B cell (primary cell): ENCODE measurements at regions not wholly inside any gene's neighbourhood (a gene's known extent, or its start where the extent isn't known, plus 50 kb on each side); places are given as distances from the start of the nearest gene placed in this dataset.

Experiments
- ATAC-seq: fragments of 200-7000 bp; cut with Tn5 transposase; one replicate; pipeline ENCODE4 v1.10.0; 2021; ENCODE audit warnings: low read depth, mild to moderate bottlenecking, moderate number of reproducible peaks, moderate library complexity
- CTCF ChIA-PET: fragments of 350-600 bp; sonication (Branson Sonifier 250); formaldehyde crosslinking; loops from one replicate; lab custom pipeline; 2021; ENCODE audit warnings: antibody characterized with exemption, inconsistent platforms; lab: Charles Lee
- POLR2A ChIA-PET: fragments of 350-600 bp; sonication (Branson Sonifier 250); formaldehyde crosslinking; loops from one replicate; lab custom pipeline; 2021; ENCODE audit warnings: antibody characterized with exemption; lab: Charles Lee
- DNase-seq: peaks from one replicate; pipeline ENCODE4 v3.0.0; 2013
- H2AFZ ChIP-seq: 2 replicates; pipeline ENCODE4 v1.6.1; 2012; ENCODE audit warnings: mild to moderate bottlenecking, low read depth, low read length; ENCODE audit not compliant: insufficient read depth, poor library complexity, severe bottlenecking
- H3K27ac ChIP-seq, 2 donors: 1 replicate in 1 of 2; 2 replicates in 1 of 2; pipeline ENCODE4 v1.5.1; 2012 to 2013; ENCODE audit warnings: low read length in 2 of 2, mild to moderate bottlenecking in 2 of 2, moderate library complexity in 1 of 2
- H3K27me3 ChIP-seq, 4 experiments: fragments of 200-600 bp in 1 of 4; sonication (generic) in 1 of 4; replicated peaks in 1 of 4; 1 replicate in 2 of 4; 2 replicates in 2 of 4; pipeline versions ENCODE4 v1.6.1 to v1.7.0; 2013 to 2016; ENCODE audit warnings: low read length in 3 of 4, mild to moderate bottlenecking in 2 of 4, mixed read lengths in 1 of 4, moderate library complexity in 1 of 4; ENCODE audit not compliant: insufficient read depth in 4 of 4, control insufficient read depth in 3 of 4; ENCODE audit errors: control extremely low read depth in 1 of 4
- H3K36me3 ChIP-seq, 2 experiments: replicated peaks in 1 of 2; 1 replicate in 1 of 2; 2 replicates in 1 of 2; pipeline versions ENCODE4 v1.6.1 to v1.7.1; 2013; ENCODE audit warnings: low read length in 1 of 2; ENCODE audit not compliant: insufficient read depth in 2 of 2, control insufficient read depth in 1 of 2; ENCODE audit errors: control extremely low read depth in 1 of 2, extremely low read depth in 1 of 2
- H3K4me1 ChIP-seq, 2 donors: fragments of 200-600 bp in 1 of 2; sonication (generic) in 1 of 2; 1 replicate in 1 of 2; 2 replicates in 1 of 2; pipeline versions ENCODE4 v1.5.1 to v1.6.1; 2013 to 2017; ENCODE audit warnings: low read length in 2 of 2; ENCODE audit not compliant: control insufficient read depth in 2 of 2, insufficient read depth in 2 of 2
- H3K4me2 ChIP-seq: replicated peaks from 2 replicates; pipeline ENCODE3; 2012; ENCODE audit warnings: mild to moderate bottlenecking, low read depth, low read length; ENCODE audit not compliant: poor library complexity, severe bottlenecking
- H3K4me3 ChIP-seq, 5 experiments: fragments of 200-600 bp in 1 of 5; sonication (generic) in 1 of 5; 1 replicate in 3 of 5; 2 replicates in 2 of 5; pipeline versions ENCODE4 v1.5.1 to v1.7.0; 2011 to 2016; ENCODE audit warnings: low read length in 4 of 5, mild to moderate bottlenecking in 4 of 5, low read depth in 2 of 5, control low read depth in 1 of 5, moderate library complexity in 1 of 5; ENCODE audit not compliant: insufficient read depth in 1 of 5; ENCODE audit errors: control extremely low read depth in 1 of 5, extremely low read depth in 1 of 5
- H3K79me2 ChIP-seq: fragments of 200-600 bp; sonication (generic); one replicate; pipeline ENCODE4 v1.6.0; 2016; ENCODE audit warnings: low read length; ENCODE audit not compliant: control insufficient read depth, insufficient read depth
- H3K9ac ChIP-seq: fragments of 200-600 bp; sonication (generic); 2 replicates; pipeline ENCODE4 v1.6.1; 2017; ENCODE audit warnings: mild to moderate bottlenecking, low read length, moderate library complexity
- H3K9me3 ChIP-seq, 3 donors: one replicate each; pipeline versions ENCODE4 v1.6.1 to v1.7.1; 2013; ENCODE audit warnings: low read length in 2 of 3; ENCODE audit not compliant: control insufficient read depth in 2 of 3, insufficient read depth in 1 of 3; ENCODE audit errors: control extremely low read depth in 1 of 3
- H4K20me1 ChIP-seq: 2 replicates; pipeline ENCODE4 v1.6.0; 2012; ENCODE audit warnings: mild to moderate bottlenecking, low read length; ENCODE audit not compliant: insufficient read depth, control insufficient read depth, poor library complexity, severe bottlenecking
- H3K27ac Mint-ChIP-seq: one replicate; pipeline ENCODE4 v1.8.0; 2021; ENCODE audit warnings: mixed read lengths
- H3K27me3 Mint-ChIP-seq: one replicate; pipeline ENCODE4 v1.8.0; 2021; ENCODE audit warnings: mixed read lengths
- H3K4me1 Mint-ChIP-seq: one replicate; pipeline ENCODE4 v1.8.0; 2021; ENCODE audit warnings: mixed read lengths
- H3K4me3 Mint-ChIP-seq: one replicate; pipeline ENCODE4 v1.8.0; 2021; ENCODE audit warnings: mixed read lengths
- H3K9me3 Mint-ChIP-seq: one replicate; pipeline ENCODE4 v1.8.0; 2022; ENCODE audit warnings: mixed read lengths; ENCODE audit not compliant: insufficient read depth
- CTCF ChIP-seq: fragments of 200-600 bp; IDR thresholded peaks from one replicate; pipeline ENCODE4 v1.8.0; 2022; ENCODE audit warnings: antibody characterized with exemption, mild to moderate bottlenecking
- EZH2 ChIP-seq: IDR thresholded peaks from 2 replicates; pipeline ENCODE4 v1.6.1; 2012; ENCODE audit warnings: borderline replicate concordance, low read depth, mild to moderate bottlenecking, moderate library complexity, low read length; ENCODE audit not compliant: insufficient read depth, poor library complexity, severe bottlenecking
- WGBS: methylation state at CpG from one replicate; pipeline ENCODE4 v1.1.5; 2013; ENCODE audit warnings: missing lambda C conversion rate; ENCODE audit not compliant: insufficient coverage; 5-methylcytosine and 5-hydroxymethylcytosine counted together
- intact Hi-C: fragments of 100-400 bp; cut with micrococcal nuclease; formaldehyde crosslinking; loops from one replicate; pipeline ENCODE4 v1.10.0; 2022

- H3K9ac ChIP-seq: no peak overlapping the region
- no peak overlapping the region for H3K4me3 Mint-ChIP-seq
- DNase-seq (no peak), ATAC-seq (no peak)
- CTCF ChIA-PET: no interaction called here
- H3K36me3 ChIP-seq: no peaks in the 10 kb centered on the region
- H3K27me3 Mint-ChIP-seq: no peaks in the 10 kb centered on the region
- H3K9me3 ChIP-seq: peaks cover 0 to 4% (median 0%) of the 10 kb centered on the region in 3 donors
- H2AFZ ChIP-seq: no peak overlapping the region
- peak overlapping the region in 1 of 2 donors; percentile 56 for H3K27ac ChIP-seq
- intact Hi-C loops: loop anchor here (2.0 kb wide), 1 partner anchor 13 kb away; no protein-coding TSS in a partner anchor
- peak overlapping the region; percentile 43 for H3K27ac Mint-ChIP-seq
- TF ChIP-seq EZH2 (no peak), CTCF (no peak)
- no peak overlapping the region for H3K4me3 ChIP-seq
- H3K9me3 Mint-ChIP-seq: no peaks in the 10 kb centered on the region
- WGBS: 70% methylated on average over 2 of the region's 2 CpGs
- H3K27me3 ChIP-seq: no peaks in the 10 kb centered on the region
- no peaks in the 10 kb centered on the region for H4K20me1 ChIP-seq
- H3K4me2 ChIP-seq: peak overlapping the region; percentile 24
- H3K4me1 ChIP-seq: peaks cover 19 to 39% of the 10 kb centered on the region in 2 donors
- H3K4me1 Mint-ChIP-seq: peaks cover 71% of the 10 kb centered on the region
- POLR2A ChIA-PET: no interaction called here
- peaks cover 96% of the 10 kb centered on the region for H3K79me2 ChIP-seq
These were observed 476.3 kb downstream of the PCNX1 start for GRCh38 chr14:71383510-71383909.

DNA sequence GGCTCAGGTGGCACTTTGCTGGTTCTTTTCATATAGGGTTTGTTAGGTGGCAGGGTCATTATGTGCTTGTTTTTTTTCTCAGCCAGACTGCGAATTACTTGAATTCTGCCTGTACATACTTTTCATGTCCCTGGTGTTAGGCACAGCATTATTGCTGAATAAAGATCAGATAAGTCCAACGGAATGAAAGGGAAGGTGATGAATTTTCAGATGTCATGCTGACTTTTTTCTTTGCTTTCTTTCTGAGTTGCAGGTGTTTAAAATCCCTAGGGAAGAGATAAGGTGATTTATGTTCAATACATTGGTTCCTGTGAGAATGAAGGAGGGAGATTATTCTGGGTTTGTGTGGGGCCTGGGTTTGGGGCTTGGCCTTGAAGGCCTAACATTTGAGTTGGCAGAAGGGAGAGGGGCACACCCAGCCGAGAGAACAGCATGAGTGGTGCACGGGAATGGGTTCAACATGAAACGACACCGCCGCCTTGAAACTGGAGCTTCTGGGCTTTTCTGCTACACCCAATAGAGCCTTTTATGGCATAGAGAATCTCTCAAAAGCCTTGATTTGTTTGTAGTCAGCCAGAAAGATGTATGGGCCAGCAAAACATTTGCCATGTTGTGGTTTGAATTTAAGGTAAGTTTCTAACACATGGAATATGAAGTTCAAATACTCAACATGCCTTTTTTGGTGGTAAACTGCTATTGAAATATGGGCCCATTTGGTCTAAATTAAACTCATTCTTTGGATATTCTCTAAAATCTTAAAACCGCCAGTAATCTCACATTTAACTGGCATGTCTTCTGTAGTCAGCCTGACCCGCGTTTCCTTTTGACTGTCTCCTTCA, 477.0 kb downstream of the PCNX1 start:
- H3K9me3 Mint-ChIP-seq: no peaks in the 10 kb centered on the region
- no peaks in the 10 kb centered on the region for H3K27me3 ChIP-seq
- no peak overlapping the region for H2AFZ ChIP-seq
- H3K27me3 Mint-ChIP-seq: no peaks in the 10 kb centered on the region
- WGBS: 96% methylated on average over 9 of the region's 10 CpGs
- no peaks in the 10 kb centered on the region for H4K20me1 ChIP-seq
- DNase-seq (no peak), ATAC-seq (no peak)
- TF ChIP-seq EZH2 (no peak), CTCF (no peak)
- H3K27ac Mint-ChIP-seq: peak overlapping the region; percentile 66
- H3K4me1 Mint-ChIP-seq: peaks cover 71% of the 10 kb centered on the region
- ChIA-PET CTCF (interaction anchor here (1.3 kb wide), 1 partner anchor 63 kb away, joined by 4 read pairs; no protein-coding TSS in a partner anchor), POLR2A (interaction anchor here (0.6 kb wide), 1 partner anchor 10 kb away, joined by 5 read pairs; no protein-coding TSS in a partner anchor)
- no peak overlapping the region for H3K9ac ChIP-seq
- peaks cover 13 to 39% of the 10 kb centered on the region in 2 donors for H3K4me1 ChIP-seq
- peak overlapping the region; percentile 24 for H3K4me2 ChIP-seq
- H3K4me3 Mint-ChIP-seq: no peak overlapping the region
- H3K27ac ChIP-seq: peak overlapping the region in 1 of 2 donors; percentile 56
- peaks cover 0 to 4% (median 0%) of the 10 kb centered on the region in 3 donors for H3K9me3 ChIP-seq
- no peaks in the 10 kb centered on the region for H3K36me3 ChIP-seq
- intact Hi-C loops: no loop called here
- H3K79me2 ChIP-seq: peaks cover 96% of the 10 kb centered on the region
- H3K4me3 ChIP-seq: no peak overlapping the region
